ENCODE measurements at regions not wholly inside any gene's neighbourhood (a gene's known extent, or its start where the extent isn't known, plus 50 kb on each side); places are given as distances from the start of the nearest gene placed in this dataset.

DNA sequence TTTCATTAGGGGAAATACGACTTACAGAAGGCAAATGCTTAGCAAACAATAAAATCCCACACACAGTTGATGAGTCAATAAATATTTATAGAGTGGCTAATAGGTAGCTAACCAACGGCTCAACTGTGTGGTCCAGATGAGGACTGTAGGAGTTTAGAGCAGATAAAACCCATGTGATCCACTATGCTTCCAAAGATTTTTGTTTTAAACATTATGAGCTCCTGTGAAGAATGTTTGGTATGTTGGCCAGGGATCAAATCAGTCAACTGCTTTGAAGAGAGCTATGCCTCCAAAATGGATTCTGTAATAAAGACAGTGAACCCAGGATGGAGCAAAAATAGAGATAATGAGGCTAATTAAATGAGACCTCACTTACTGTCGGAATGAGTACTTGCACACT is 72.3 kb upstream of the COL11A1 start:
- no peak for FAIRE-seq
- DNase-seq (ENCODE audit: insufficient read length, low spot score) = no peak

- DNase-seq (ENCODE audit: insufficient read length, low spot score) = no peak
- no peak for FAIRE-seq
Observed at GRCh38 chr1:103177108-103177775, 68.9 kb upstream of the COL11A1 start.

- FAIRE-seq = no peak
- DNase-seq (ENCODE audit: insufficient read length, low spot score) = no peak
Observed at GRCh38 chr1:103171041-103171590, 62.8 kb upstream of the COL11A1 start.

DNA sequence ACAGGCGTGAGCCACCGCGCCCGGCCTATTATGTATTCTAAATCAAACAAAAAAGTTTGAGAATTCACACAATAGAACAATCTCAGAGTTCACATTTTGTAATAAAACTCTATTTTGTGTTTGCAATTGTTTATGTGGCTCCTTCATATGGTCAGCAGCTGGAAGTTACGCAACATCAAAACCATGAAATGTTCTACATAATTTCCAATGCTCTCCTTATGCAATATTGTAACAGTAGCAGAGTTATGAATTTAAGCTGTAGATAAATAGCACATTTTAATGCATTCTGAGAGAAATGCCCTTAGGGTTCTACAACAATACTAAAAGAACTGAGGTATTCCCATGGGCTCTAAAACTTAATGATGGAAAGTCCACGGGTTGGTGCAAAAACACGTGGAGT is 62.3 kb upstream of the COL11A1 start:
- FAIRE-seq = no peak
- no peak for DNase-seq (ENCODE audit: insufficient read length, low spot score)

DNA sequence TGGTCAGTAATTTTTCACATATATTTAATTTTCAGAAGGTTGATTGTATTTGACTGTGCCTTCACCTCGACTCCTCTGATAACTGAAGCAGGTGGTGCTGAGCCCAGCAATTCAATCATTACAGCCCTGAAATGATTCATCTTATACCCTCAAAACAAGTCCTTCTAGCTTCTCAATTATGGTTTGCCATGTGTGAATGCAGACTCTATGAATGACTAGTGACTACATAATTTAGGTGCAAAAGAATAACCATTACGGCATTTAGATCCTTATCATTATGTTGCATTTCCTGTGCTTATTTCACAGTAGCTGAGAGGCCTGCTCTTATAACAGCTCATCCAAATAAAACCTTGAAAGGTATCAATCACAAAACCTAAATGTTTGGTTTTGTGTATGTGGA is 54.0 kb upstream of the COL11A1 start:
- no peak for DNase-seq (ENCODE audit: insufficient read length, low spot score)
- no peak for FAIRE-seq

DNA sequence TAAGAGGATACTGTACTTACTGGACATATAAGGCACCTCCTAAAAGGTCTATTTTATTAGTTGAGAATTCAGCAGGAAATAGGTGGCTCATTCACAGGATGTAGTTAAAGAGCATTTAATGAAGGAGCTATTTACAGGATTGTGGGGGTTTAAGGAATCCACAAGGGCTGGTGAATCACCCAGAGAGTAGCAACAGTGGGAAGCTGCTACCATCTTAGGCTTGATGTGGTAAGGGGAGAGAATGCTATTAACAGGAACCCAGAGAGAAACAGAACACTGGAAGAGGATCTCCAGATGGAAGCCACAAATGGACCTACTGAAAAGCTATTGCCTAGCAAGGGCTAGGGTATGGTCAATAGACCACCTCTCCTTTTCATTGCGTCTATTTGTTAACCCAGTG is 52.0 kb upstream of the COL11A1 start:
- FAIRE-seq = no peak
- DNase-seq (ENCODE audit: insufficient read length, low spot score) = no peak

All from GM19239 (cell line).